Stimulated activated CD4-positive, alpha-beta T cell treated with anti-CD3 and anti-CD28 coated beads, Interleukin-4, amount 100 ng/mL, for 24 hours (primary cell): ENCODE measurements at regions not wholly inside any gene's neighbourhood (a gene's known extent, or its start where the extent isn't known, plus 50 kb on each side); places are given as distances from the start of the nearest gene placed in this dataset.

Experiments used
- DNase-seq: peaks from one replicate; pipeline ENCODE4 v3.0.0-alpha.2; 2020

- no peak for DNase-seq
These were observed 491.1 kb upstream of the MYT1L start for GRCh38 chr2:2822143-2822542.

- DNase-seq, result no peak
These were observed 481.6 kb upstream of the MYT1L start for GRCh38 chr2:2812648-2813047.

GRCh38 chr2:2812117-2812516 is 481.0 kb upstream of the MYT1L start:
- DNase-seq, result no peak

- no peak for DNase-seq
These were observed 479.4 kb upstream of the MYT1L start for GRCh38 chr2:2810504-2810903.

GRCh38 chr2:2809771-2810170 is 478.7 kb upstream of the MYT1L start:
- DNase-seq, result no peak

GRCh38 chr2:2808551-2809058 is 477.5 kb upstream of the MYT1L start:
- no peak for DNase-seq

GRCh38 chr2:2806711-2807110 is 475.6 kb upstream of the MYT1L start:
- DNase-seq, result no peak

GRCh38 chr2:2805263-2805662 is 474.2 kb upstream of the MYT1L start:
- DNase-seq, result no peak

GRCh38 chr2:2804528-2804927 is 473.5 kb upstream of the MYT1L start:
- DNase-seq, result no peak

GRCh38 chr2:2801458-2801857 is 470.4 kb upstream of the MYT1L start:
- no peak for DNase-seq

GRCh38 chr2:2800697-2801096 is 469.6 kb upstream of the MYT1L start:
- DNase-seq, result no peak

GRCh38 chr2:2800001-2800400 is 468.9 kb upstream of the MYT1L start:
- no peak for DNase-seq

GRCh38 chr2:2799151-2799697 is 468.1 kb upstream of the MYT1L start:
- no peak for DNase-seq

GRCh38 chr2:2798337-2798736 is 467.3 kb upstream of the MYT1L start:
- DNase-seq, result no peak

- no peak for DNase-seq
These were observed 466.7 kb upstream of the MYT1L start for GRCh38 chr2:2797797-2798196.

GRCh38 chr2:2796207-2796606 is 465.1 kb upstream of the MYT1L start:
- DNase-seq, result no peak

- no peak for DNase-seq
These were observed 464.5 kb upstream of the MYT1L start for GRCh38 chr2:2795438-2796091.

GRCh38 chr2:2793925-2794560 is 463.0 kb upstream of the MYT1L start:
- DNase-seq, result no peak

- DNase-seq, result no peak
These were observed 462.4 kb upstream of the MYT1L start for GRCh38 chr2:2793514-2793913.

- no peak for DNase-seq
These were observed 460.5 kb upstream of the MYT1L start for GRCh38 chr2:2791606-2792005.

- DNase-seq, result no peak
These were observed 460.0 kb upstream of the MYT1L start for GRCh38 chr2:2791031-2791430.

GRCh38 chr2:2788076-2788475 is 457.0 kb upstream of the MYT1L start:
- DNase-seq, result no peak

- DNase-seq, result no peak
These were observed 456.3 kb upstream of the MYT1L start for GRCh38 chr2:2787301-2787907.

- DNase-seq, result no peak
These were observed 450.9 kb upstream of the MYT1L start for GRCh38 chr2:2782007-2782406.
